Epithelial cell of proximal tubule (primary cell): ENCODE measurements at regions not wholly inside any gene's neighbourhood (a gene's known extent, or its start where the extent isn't known, plus 50 kb on each side); places are given as distances from the start of the nearest gene placed in this dataset.

Experiments used
- DNase-seq: peaks from one replicate; pipeline ENCODE4 v3.0.0-alpha.2; 2011; ENCODE audit warnings: low read depth
- H3K4me3 ChIP-seq: 2 replicates; pipeline ENCODE4 v1.5.1; 2011; ENCODE audit warnings: low read depth, mild to moderate bottlenecking, low read length
- TF ChIP-seq, protein P1 (sequence below): conservative IDR thresholded peaks from 2 replicates; pipeline ENCODE4 v1.5.1; 2012; ENCODE audit warnings: low read depth, mild to moderate bottlenecking, low read length

DNA sequence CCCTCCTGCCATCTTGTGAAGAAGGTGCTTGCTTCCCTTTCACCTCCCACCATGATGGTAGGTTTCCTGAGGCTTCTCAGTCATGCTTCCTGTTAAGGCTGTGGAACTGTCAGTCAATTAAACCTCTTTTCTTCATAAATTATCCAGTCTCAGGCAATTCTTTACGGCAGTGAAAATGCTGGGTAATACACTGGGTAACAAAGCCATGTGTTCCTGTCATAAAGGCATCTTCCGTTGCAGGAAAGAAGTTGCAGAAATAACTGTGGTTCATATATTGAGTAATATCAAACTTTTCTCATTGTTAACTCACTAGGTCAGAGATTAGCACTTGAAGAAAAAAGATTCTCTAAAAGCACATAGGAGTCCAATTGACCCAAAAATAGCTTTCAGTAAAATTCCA, 163.9 kb upstream of the HNMT start:
- H3K4me3 ChIP-seq, result no peak overlapping the region
- no peak for DNase-seq
- TF ChIP-seq, protein P1, sequence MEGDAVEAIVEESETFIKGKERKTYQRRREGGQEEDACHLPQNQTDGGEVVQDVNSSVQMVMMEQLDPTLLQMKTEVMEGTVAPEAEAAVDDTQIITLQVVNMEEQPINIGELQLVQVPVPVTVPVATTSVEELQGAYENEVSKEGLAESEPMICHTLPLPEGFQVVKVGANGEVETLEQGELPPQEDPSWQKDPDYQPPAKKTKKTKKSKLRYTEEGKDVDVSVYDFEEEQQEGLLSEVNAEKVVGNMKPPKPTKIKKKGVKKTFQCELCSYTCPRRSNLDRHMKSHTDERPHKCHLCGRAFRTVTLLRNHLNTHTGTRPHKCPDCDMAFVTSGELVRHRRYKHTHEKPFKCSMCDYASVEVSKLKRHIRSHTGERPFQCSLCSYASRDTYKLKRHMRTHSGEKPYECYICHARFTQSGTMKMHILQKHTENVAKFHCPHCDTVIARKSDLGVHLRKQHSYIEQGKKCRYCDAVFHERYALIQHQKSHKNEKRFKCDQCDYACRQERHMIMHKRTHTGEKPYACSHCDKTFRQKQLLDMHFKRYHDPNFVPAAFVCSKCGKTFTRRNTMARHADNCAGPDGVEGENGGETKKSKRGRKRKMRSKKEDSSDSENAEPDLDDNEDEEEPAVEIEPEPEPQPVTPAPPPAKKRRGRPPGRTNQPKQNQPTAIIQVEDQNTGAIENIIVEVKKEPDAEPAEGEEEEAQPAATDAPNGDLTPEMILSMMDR, result no peak

DNA sequence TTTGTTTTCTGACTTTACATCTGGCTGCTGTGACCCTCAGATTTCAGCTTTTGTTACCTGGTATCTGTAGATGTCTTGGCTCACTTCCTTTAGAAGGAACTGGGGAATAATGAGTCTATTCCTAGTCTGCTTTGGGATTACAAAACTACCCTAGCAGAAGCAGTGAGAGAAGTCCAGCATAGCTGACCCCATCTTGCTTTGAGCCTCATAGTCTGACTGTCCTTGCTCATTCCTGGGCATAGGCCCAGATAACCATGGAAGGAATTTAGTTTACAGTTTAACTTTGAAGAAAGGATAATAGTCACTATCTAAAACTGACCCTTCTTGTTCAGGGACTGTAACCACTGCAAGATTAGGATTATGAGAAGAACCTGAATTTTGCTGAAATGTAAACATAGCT, 163.0 kb upstream of the HNMT start:
- TF ChIP-seq, protein P1, result no peak
- H3K4me3 ChIP-seq, result no peak overlapping the region
- no peak for DNase-seq

DNA sequence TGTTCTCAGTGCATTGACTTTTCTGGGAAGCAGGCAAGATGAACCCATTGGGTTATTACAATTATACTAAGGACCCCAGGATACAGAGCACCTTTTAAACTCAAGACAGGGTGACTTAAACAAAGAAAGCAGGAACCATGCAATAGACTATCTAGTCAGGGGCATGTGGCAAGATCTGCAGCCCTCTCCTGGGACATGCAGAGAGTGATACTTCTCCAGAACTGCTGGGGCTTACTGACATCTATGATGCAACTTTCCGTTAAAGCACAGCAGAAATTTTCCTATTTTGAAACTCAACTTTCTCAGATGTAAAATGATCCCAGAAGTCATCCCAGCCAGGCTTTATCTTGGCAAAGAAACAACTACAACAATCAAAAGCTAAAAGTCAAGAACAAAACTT, 162.2 kb upstream of the HNMT start:
- no peak overlapping the region for H3K4me3 ChIP-seq
- DNase-seq, result no peak
- TF ChIP-seq, protein P1, result no peak

DNA sequence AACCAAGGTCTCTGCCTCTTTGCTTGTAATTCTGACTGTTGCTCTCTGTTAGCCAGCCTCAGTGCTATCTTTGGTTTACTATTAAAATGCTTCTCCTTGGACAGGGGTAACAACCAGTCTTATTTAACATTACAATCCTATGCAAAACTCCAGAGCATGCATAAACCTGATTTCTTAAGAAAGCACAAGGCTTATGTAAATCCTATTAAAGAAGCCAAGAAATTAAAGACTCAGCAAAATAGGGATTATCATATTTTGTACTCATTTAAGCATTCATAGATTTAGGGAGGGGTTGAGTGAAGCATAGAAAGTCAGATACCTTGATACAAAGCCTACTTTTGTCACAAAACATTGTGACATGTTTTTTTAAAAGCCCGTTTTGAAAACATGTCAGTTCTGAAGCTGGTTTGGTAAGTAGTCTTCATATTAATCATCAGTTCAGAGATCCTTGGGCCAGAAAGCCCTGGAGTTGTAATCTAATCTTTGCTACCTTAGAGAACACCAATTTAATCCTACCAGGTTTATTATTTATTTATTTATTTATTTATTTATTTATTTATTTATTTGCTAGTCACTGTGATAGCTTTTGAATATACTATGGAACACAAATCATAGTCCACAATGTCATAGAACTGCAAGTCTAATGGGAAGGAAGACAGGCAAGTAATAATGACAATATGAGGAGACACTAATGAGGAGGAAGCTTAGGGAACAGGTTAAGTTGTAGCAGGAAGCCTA, 158.0 kb upstream of the HNMT start:
- TF ChIP-seq, protein P1, result no peak
- H3K4me3 ChIP-seq, result no peak overlapping the region
- DNase-seq, result no peak

DNA sequence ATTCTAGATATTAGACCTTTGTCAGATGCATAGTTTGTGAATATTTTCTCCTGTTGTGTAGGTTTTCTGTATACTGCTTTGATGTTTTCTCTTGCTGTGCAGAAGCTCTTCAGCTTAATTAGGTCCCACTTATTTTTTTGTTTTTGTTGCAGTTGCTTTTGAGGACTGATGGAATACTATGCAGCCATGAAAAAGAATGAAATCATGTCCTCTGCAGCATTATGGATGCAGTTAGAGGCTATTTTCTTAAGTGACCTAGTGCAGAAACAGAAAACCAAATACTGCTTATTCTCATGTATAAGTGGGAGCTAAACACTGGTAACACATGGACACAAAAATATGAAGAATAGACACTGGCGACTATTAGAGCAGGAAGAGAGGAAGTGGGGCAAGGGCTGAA, 155.0 kb upstream of the HNMT start:
- TF ChIP-seq, protein P1, result no peak
- H3K4me3 ChIP-seq, result no peak overlapping the region

DNA sequence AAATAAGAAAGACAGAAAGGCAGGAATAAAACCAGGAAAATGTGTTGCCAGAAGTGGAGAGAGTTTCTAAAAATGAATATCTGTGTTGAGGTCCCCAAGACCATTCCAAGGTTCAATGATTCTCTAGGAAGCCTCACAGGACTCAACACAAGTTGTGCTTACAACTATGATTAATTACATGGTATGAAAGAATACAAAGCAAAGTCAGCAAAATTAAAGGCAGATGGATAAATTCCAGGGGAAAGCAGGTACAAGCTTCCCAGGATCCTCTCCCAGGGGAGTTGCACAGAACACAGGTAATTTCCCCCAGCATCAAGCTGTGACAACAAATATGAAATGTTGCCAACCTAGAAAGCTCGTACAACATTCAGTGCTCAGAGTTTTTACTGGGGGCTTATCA, 154.4 kb upstream of the HNMT start:
- TF ChIP-seq, protein P1, result no peak
- H3K4me3 ChIP-seq, result no peak overlapping the region
- DNase-seq, result no peak

More for the DNA sequence above, 155.0 kb upstream of the HNMT start:
- DNase-seq, result no peak

DNA sequence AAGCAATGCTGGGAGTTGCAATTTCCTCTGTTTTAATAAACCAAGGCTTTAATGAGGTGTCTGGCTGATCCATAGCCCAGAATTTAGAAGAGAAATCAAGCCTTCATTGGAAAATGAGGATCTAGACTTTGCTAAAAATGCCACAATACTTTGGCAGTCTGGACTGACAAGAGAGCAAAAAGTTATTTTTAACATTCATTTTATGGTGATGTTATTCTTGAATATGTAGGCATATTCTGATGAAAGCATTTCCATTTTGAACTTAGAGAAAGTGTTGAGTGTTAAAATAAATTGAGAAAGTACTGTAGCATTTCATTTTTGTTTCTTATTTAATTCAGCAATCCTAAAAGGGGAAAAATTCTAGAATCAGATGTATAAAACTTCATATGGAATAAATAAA, 151.8 kb upstream of the HNMT start:
- no peak overlapping the region for H3K4me3 ChIP-seq
- TF ChIP-seq, protein P1, result no peak
- DNase-seq, result no peak
